ENCODE measurements at regions not wholly inside any gene's neighbourhood (a gene's known extent, or its start where the extent isn't known, plus 50 kb on each side); places are given as distances from the start of the nearest gene placed in this dataset.

DNA sequence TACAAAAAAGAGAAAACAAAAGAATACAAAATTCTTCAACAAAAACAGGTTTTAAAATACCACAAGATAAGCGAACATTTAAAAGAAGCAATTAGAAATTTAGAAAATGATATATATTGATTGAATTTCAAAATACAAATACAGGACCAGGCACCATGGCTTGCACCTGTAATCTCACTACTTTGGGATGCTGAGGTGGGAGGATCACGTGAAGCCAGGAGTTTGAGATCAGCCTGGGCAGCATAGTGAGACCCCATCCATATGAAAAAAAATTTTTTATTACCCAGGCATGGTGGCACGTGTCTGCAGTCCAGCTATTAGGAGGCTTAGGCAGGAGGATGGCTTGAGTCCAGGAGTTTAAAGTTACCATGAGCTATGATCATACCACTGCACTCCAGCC is 109.9 kb upstream of the SLC30A5 start:
- H3K4me3 ChIP-seq (ENCODE audit: low read depth, low read length) = no peak overlapping the region
- no peak overlapping the region for H3K27ac ChIP-seq
- TF ChIP-seq, protein P1, sequence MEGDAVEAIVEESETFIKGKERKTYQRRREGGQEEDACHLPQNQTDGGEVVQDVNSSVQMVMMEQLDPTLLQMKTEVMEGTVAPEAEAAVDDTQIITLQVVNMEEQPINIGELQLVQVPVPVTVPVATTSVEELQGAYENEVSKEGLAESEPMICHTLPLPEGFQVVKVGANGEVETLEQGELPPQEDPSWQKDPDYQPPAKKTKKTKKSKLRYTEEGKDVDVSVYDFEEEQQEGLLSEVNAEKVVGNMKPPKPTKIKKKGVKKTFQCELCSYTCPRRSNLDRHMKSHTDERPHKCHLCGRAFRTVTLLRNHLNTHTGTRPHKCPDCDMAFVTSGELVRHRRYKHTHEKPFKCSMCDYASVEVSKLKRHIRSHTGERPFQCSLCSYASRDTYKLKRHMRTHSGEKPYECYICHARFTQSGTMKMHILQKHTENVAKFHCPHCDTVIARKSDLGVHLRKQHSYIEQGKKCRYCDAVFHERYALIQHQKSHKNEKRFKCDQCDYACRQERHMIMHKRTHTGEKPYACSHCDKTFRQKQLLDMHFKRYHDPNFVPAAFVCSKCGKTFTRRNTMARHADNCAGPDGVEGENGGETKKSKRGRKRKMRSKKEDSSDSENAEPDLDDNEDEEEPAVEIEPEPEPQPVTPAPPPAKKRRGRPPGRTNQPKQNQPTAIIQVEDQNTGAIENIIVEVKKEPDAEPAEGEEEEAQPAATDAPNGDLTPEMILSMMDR (IDR thresholded peaks at IDR 0.05; ENCODE audit: low read depth, low read length, missing control alignments) = no peak
- no peak for DNase-seq
- H3K27me3 ChIP-seq (replicated peaks) = no peaks in the 10 kb centered on the region
- H3K36me3 ChIP-seq (replicated peaks) = no peaks in the 10 kb centered on the region
- in situ Hi-C loops (cut with HindIII; ENCODE audit: low pct_ligation_motif_present, low sequenced_read_pairs) = no loop called here

DNA sequence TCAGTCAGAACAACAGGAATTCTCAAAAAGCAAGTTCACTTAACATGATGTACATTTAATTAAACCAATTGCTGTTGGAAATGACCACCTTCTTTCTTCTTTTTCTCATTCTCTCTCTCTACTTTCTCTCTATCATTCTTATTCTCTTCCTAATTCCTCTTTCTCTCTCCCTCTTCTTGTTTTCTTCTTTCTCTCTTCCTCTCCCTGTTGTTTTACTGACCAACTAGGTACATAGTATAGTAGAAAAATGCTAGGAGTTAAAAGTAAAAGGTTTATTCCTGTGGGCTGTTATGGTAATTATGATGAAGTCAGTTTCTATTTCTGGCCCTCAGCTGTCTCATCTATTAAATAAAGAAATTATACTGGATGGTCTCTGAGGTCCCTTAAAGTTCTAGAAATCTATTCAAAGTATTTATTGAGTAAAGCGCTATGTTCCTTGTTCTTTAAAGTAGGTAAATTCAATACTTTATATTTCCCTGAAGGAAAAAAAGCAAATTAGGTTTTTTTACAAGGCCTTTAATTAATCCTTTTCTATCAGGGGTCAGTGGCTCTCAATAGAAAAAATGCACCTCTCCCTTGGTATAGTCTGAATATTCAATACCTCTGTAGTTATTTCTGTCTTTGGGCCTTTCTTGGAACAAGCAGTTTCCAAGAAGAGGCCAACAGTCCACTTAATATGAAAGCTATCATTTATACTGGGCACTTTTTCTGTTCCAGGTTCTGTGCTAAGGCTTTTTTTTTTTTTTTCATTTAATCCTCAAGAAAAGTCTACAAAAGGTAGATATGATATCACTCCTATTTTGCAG is 102.3 kb upstream of the SLC30A5 start:
- in situ Hi-C loops (cut with HindIII; ENCODE audit: low pct_ligation_motif_present, low sequenced_read_pairs) = no loop called here
- TF ChIP-seq, protein P1 (IDR thresholded peaks at IDR 0.05; ENCODE audit: low read depth, low read length, missing control alignments) = no peak
- Histone ChIP-seq H3K4me3 (ENCODE audit: low read depth, low read length) (no peak overlapping the region), H3K27me3 (replicated peaks) (no peaks in the 10 kb centered on the region), H3K27ac (no peak overlapping the region), H3K36me3 (replicated peaks) (no peaks in the 10 kb centered on the region)
- no peak for DNase-seq

DNA sequence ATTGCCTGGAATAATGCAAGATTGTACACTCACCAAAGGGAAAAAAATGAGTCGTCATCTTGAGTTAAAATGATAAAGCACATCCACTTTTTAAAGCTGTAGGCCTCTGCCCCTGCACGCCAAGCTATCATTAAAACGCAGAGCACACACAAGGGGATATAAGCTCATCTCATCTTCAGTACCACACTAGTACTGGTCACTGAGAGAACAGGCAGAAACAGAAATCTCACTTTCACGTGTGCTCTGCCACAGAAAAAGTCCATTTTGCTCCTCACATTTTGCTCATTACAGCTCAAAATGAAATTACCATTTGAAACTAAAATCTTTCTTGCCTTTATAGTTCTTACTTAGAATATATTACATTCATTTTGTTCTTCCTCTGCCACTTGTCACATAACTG is 99.2 kb upstream of the SLC30A5 start:
- no peaks in the 10 kb centered on the region for H3K36me3 ChIP-seq (replicated peaks)
- H3K27me3 ChIP-seq (replicated peaks) = no peaks in the 10 kb centered on the region
- H3K4me3 ChIP-seq (ENCODE audit: low read depth, low read length) = no peak overlapping the region
- no peak overlapping the region for H3K27ac ChIP-seq
- in situ Hi-C loops (cut with HindIII; ENCODE audit: low pct_ligation_motif_present, low sequenced_read_pairs) = no loop called here
- TF ChIP-seq, protein P1 (IDR thresholded peaks at IDR 0.05; ENCODE audit: low read depth, low read length, missing control alignments) = no peak
- DNase-seq = no peak

DNA sequence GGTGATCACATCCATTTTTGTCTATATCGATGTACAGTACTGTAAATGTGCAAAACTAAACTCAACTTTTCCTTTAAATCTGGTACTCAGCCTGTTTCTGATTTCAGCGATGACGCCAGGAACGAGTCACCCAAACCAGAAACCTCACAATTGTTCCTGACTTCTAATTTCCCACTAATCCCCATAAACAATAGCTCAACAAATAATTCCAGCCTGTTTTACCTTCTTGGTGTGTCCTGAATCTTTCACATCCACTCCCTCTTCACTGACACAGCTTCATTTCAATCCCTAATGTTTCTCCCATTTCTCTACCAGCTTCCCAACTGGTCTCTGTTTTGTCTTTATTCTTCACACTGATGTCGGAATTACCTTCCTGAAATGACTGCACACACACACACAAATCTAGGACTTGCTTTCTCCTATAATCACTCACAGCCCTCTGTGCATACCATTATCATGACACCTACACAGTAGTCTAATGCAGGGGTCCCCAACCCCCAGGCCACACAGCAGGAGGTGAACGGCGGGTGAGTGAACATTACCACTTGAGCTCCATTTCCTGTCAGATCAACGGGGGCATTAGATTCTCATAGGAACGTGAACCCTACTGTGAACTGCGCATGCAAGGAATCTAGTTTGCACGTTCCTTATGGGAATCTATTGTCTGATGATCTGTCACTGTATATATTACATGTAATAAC is 97.8 kb upstream of the SLC30A5 start:
- DNase-seq = peak; percentile 38
- Histone ChIP-seq H3K27ac (peak overlapping the region; percentile 38), H3K36me3 (replicated peaks) (no peaks in the 10 kb centered on the region), H3K27me3 (replicated peaks) (no peaks in the 10 kb centered on the region), H3K4me3 (ENCODE audit: low read depth, low read length) (no peak overlapping the region)
- in situ Hi-C loops (cut with HindIII; ENCODE audit: low pct_ligation_motif_present, low sequenced_read_pairs) = no loop called here
- TF ChIP-seq, protein P1 (IDR thresholded peaks at IDR 0.05; ENCODE audit: low read depth, low read length, missing control alignments) = no peak

DNA sequence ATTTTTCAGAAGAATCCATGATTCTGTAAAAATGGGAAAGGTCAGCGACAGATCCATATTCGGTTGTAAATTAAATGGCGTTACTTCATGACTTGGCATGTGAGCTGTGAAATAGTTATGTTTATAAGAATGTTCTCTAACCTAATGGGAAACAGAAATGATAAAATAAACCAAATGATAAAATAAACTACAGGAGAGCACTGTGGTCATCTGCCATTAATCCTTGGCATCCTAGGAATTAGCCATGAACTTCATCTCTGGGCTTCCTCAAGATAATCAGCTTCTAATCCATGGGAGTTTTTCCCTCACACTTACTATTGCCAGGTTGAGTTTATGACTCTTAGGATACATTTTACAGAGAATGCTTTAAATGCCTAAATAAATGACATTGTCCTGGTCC is 94.6 kb upstream of the SLC30A5 start:
- H3K27ac ChIP-seq = no peak overlapping the region
- no peaks in the 10 kb centered on the region for H3K36me3 ChIP-seq (replicated peaks)
- in situ Hi-C loops (cut with HindIII; ENCODE audit: low pct_ligation_motif_present, low sequenced_read_pairs) = no loop called here
- DNase-seq = no peak
- H3K4me3 ChIP-seq (ENCODE audit: low read depth, low read length) = no peak overlapping the region
- TF ChIP-seq, protein P1 (IDR thresholded peaks at IDR 0.05; ENCODE audit: low read depth, low read length, missing control alignments) = no peak
- no peaks in the 10 kb centered on the region for H3K27me3 ChIP-seq (replicated peaks)
